ENCODE measurements at regions not wholly inside any gene's neighbourhood (a gene's known extent, or its start where the extent isn't known, plus 50 kb on each side); places are given as distances from the start of the nearest gene placed in this dataset.
A peak's percentile ranks its signal among the peaks of the same experiment; 100 is the strongest.
"Not testable (repeated sequence)": the region's sequence is repeated elsewhere in the genome, so short reads cannot be mapped to it uniquely, and the experiment has no call there.

DNA sequence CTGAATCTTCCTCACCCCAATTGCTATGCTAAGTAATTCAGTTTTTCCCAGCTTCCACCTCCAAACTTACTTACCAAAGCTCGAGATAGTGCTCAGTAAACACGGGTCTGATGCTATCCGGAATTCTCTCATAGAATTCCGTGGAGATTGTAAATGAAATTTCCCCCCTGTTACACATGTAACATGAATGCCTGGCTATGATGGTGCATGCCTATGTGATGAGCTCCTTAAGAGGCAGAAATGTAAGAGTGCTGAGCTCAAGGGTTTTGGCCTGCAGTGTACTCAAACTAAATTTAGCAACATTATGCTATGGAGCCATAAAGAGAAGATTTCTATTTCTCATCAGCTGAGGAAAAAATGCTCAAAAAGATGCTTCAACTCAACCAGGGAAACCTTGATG, 133.4 kb upstream of the FUT9 start (continued):
- no peak for TF ChIP-seq ZNF792 (CRISPR knock-in tag; IDR thresholded peaks at IDR 0.05)

DNA sequence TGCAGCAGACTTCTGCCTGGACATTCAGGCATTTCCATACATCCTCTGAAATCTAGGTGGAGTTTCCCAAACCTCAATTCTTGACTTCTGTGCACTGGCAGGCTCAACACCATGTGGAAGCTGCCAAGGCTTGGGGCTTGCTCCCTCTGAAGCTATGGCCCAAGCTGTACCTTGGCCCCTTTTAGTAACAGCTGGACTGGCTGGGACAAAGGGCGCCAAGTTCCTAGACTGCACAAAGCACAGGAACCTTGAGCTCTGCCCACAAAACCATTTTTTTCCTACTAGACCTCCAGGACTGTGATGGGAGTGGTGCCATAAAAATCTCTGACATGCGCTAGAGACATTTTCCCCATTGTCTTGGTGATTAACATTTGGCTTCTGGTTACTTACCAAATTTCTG, 127.1 kb upstream of the FUT9 start:
- FAIRE-seq: not testable (repeated sequence)

GRCh38 chr6:95905132-95905531, 110.6 kb upstream of the FUT9 start:
- intact Hi-C loops (cut with micrococcal nuclease; ENCODE audit: unreplicated experiment): no loop called here
- no peaks in the 10 kb centered on the region for H3K36me3 ChIP-seq (replicated peaks in 1 of 2; ENCODE audit: control insufficient read depth in 1 of 2, insufficient read depth in 2 of 2, low read length in 2 of 2)
- in situ Hi-C loops (cut with HindIII; ENCODE audit: extremely low pct_ligation_motif_present, low pct_unique_long_range_greater_than_20kb): no loop called here
- FAIRE-seq: no peak
- H3K9me3 ChIP-seq (ENCODE audit: low read length): no peaks in the 10 kb centered on the region
- H3K27me3 ChIP-seq (ENCODE audit: control insufficient read depth in 1 of 2, insufficient read depth in 2 of 2, low read length in 2 of 2): no peaks in the 10 kb centered on the region
- no peak for DNase-seq (ENCODE audit: low spot score)
- H3K4me3 ChIP-seq (replicated peaks in 1 of 3; ENCODE audit: insufficient read depth in 1 of 3, low read depth in 2 of 3, low read length in 3 of 3): no peak overlapping the region
- H3K4me1 ChIP-seq (ENCODE audit: insufficient read depth, low read length): no peaks in the 10 kb centered on the region
- POLR2A ChIA-PET: no interaction called here
- no peak overlapping the region for H3K4me2 ChIP-seq (ENCODE audit: low read depth, low read length)
- H2AFZ ChIP-seq (ENCODE audit: low read length): no peak overlapping the region
- H3K27ac ChIP-seq (ENCODE audit: extremely low read length, insufficient read depth, low read length): no peak overlapping the region
- H4K20me1 ChIP-seq (ENCODE audit: insufficient read depth, low read length): no peaks in the 10 kb centered on the region
- 21% methylated on average over 3 of the region's 3 CpGs for WGBS (ENCODE audit: low lambda C conversion rate)
- TF ChIP-seq MAFF (IDR thresholded peaks at IDR 0.05; ENCODE audit: low read depth, low read length): peak; percentile 58; the same call in 1 of the 2 replicates
- TF ChIP-seq MAFK (conservative IDR thresholded peaks at IDR 0.05 in 1 of 2, IDR thresholded peaks at IDR 0.05 in 1 of 2; ENCODE audit: low read length in 2 of 2): peak; percentile 74 to 77
- no peak for TF ChIP-seq SALL1 (CRISPR knock-in tag; IDR thresholded peaks at IDR 0.05)
- H3K79me2 ChIP-seq (ENCODE audit: insufficient read depth, low read length): no peaks in the 10 kb centered on the region
- H3K9ac ChIP-seq (ENCODE audit: insufficient read depth, low read depth, low read length): no peak overlapping the region
- no peak for ATAC-seq
- CTCF ChIA-PET (ENCODE audit: low intra/inter-chr PET ratio, low total read pairs): no interaction called here
- BruUV-seq (replicated peaks): no TSS peak

More for the DNA sequence above, 127.1 kb upstream of the FUT9 start:
- H3K36me3 ChIP-seq (replicated peaks in 1 of 2; ENCODE audit: control insufficient read depth in 1 of 2, insufficient read depth in 2 of 2, low read length in 2 of 2); H3K79me2 ChIP-seq (ENCODE audit: insufficient read depth, low read length); H3K27ac ChIP-seq (ENCODE audit: extremely low read length, insufficient read depth, low read length); intact Hi-C loops (cut with micrococcal nuclease; ENCODE audit: unreplicated experiment); H3K9ac ChIP-seq (ENCODE audit: insufficient read depth, low read depth, low read length); POLR2A ChIA-PET; DNase-seq (ENCODE audit: low spot score); H2AFZ ChIP-seq (ENCODE audit: low read length); H3K27me3 ChIP-seq (ENCODE audit: control insufficient read depth in 1 of 2, insufficient read depth in 2 of 2, low read length in 2 of 2); H3K9me3 ChIP-seq (ENCODE audit: low read length); in situ Hi-C loops (cut with HindIII; ENCODE audit: extremely low pct_ligation_motif_present, low pct_unique_long_range_greater_than_20kb); BruUV-seq (replicated peaks); CTCF ChIA-PET (ENCODE audit: low intra/inter-chr PET ratio, low total read pairs); H3K4me3 ChIP-seq (replicated peaks in 1 of 3; ENCODE audit: insufficient read depth in 1 of 3, low read depth in 2 of 3, low read length in 3 of 3); H4K20me1 ChIP-seq (ENCODE audit: insufficient read depth, low read length); H3K4me1 ChIP-seq (ENCODE audit: insufficient read depth, low read length); H3K4me2 ChIP-seq (ENCODE audit: low read depth, low read length); TF ChIP-seq HNF4G (CRISPR knock-in tag; IDR thresholded peaks at IDR 0.05; ENCODE audit: borderline replicate concordance, low read depth): not testable (repeated sequence)
- TF ChIP-seq HNF4A (CRISPR knock-in tag; IDR thresholded peaks at IDR 0.05): peak; percentile 47
- peak; percentile 55; the same call in 1 of the 2 replicates for TF ChIP-seq TFAP4 (IDR thresholded peaks at IDR 0.05; ENCODE audit: borderline replicate concordance, low read depth)
- peak; percentile 45; the same call in 1 of the 2 replicates for TF ChIP-seq HNF4G (IDR thresholded peaks at IDR 0.05; ENCODE audit: borderline replicate concordance, low read depth, low read length)
- TF ChIP-seq BCL6 (CRISPR knock-in tag; IDR thresholded peaks at IDR 0.05): peak; percentile 93
- peak; percentile 46; the same call in 1 of the 2 replicates for TF ChIP-seq SALL1 (CRISPR knock-in tag; IDR thresholded peaks at IDR 0.05)
- 0 out of 2 replicates have a peak, but pooled peaks have one; percentile 34 for TF ChIP-seq ZMYM4 (CRISPR knock-in tag; IDR thresholded peaks at IDR 0.05)
- WGBS (ENCODE audit: low lambda C conversion rate): 66% methylated on average over 2 of the region's 2 CpGs
- peak; percentile 69 for ATAC-seq

All from HepG2 (cell line).